SK-N-SH (cell line): ENCODE measurements at regions not wholly inside any gene's neighbourhood (a gene's known extent, or its start where the extent isn't known, plus 50 kb on each side); places are given as distances from the start of the nearest gene placed in this dataset.

Experiments used
- CTCF ChIA-PET: fragments of 300-600, 350-600 bp; formaldehyde crosslinking; extraction: SDS; loops from one replicate; lab custom pipeline; 2021; lab: Yijun Ruan, JAX
- POLR2A ChIA-PET: fragments of 350-600 bp; sonication (Branson Sonifier 250); formaldehyde crosslinking; extraction: SDS; loops from one replicate; lab custom pipeline; 2020; ENCODE audit warnings: antibody characterized with exemption, inconsistent platforms; lab: Yijun Ruan, JAX
- DNase-seq: peaks from one replicate; pipeline ENCODE4 v3.0.0; 2012
- H2AFZ ChIP-seq: fragments of 200-600 bp; sonication (generic); 2 replicates; pipeline ENCODE4 v1.8.1; 2016; ENCODE audit warnings: antibody characterized with exemption, mild to moderate bottlenecking, low read depth
- H3F3A ChIP-seq: fragments of 200-600 bp; sonication (generic); replicated peaks from 2 replicates; pipeline ENCODE3; 2016; ENCODE audit warnings: antibody characterized with exemption, mild to moderate bottlenecking; ENCODE audit not compliant: insufficient read depth
- H3K27ac ChIP-seq, 2 experiments: fragments of 200-500 bp in 1 of 2; fragments of 200-600 bp in 1 of 2; sonication (Bioruptor generic) in 1 of 2; sonication (generic), shearing (Covaris generic) in 1 of 2; 2 replicates each; pipeline versions ENCODE4 v1.5.1 to v1.6.1; 2014 to 2016; ENCODE audit warnings: low read depth in 2 of 2, inconsistent platforms in 1 of 2, low read length in 1 of 2, mild to moderate bottlenecking in 1 of 2, mixed read lengths in 1 of 2
- H3K27me3 ChIP-seq: fragments of 200-600 bp; sonication (generic), shearing (Covaris generic); 2 replicates; pipeline ENCODE4 v1.6.1; 2016; ENCODE audit warnings: mixed run types; ENCODE audit not compliant: insufficient read depth
- H3K36me3 ChIP-seq, 2 experiments: fragments of 200-500 bp in 1 of 2; fragments of 200-600 bp in 1 of 2; sonication (Bioruptor generic) in 1 of 2; sonication (generic) in 1 of 2; replicated peaks in 1 of 2; 2 replicates each; pipeline versions ENCODE3 to v1.5.1; 2014 to 2016; ENCODE audit warnings: low read length in 1 of 2, mild to moderate bottlenecking in 1 of 2; ENCODE audit not compliant: insufficient read depth in 2 of 2, control insufficient read depth in 1 of 2
- H3K4me1 ChIP-seq, 2 experiments: fragments of 200-500 bp in 1 of 2; fragments of 200-600 bp in 1 of 2; sonication (Bioruptor generic) in 1 of 2; sonication (generic), shearing (Covaris generic) in 1 of 2; 2 replicates each; pipeline versions ENCODE4 v1.5.1 to v1.6.1; 2014 to 2016; ENCODE audit warnings: low read depth in 1 of 2, low read length in 1 of 2, mixed run types in 1 of 2; ENCODE audit not compliant: insufficient read depth in 2 of 2, control insufficient read depth in 1 of 2
- H3K4me2 ChIP-seq: fragments of 200-600 bp; sonication (generic), shearing (Covaris generic); 2 replicates; pipeline ENCODE4 v1.6.1; 2017; ENCODE audit warnings: mixed run types
- H3K4me3 ChIP-seq, 2 experiments: fragments of 200-500 bp in 1 of 2; fragments of 200-600 bp in 1 of 2; sonication (Bioruptor generic) in 1 of 2; sonication (generic), shearing (Covaris generic) in 1 of 2; 2 replicates each; pipeline versions ENCODE4 v1.5.1 to v1.8.1; 2014 to 2016; ENCODE audit warnings: low read depth in 2 of 2, inconsistent platforms in 1 of 2, low read length in 1 of 2, mild to moderate bottlenecking in 1 of 2, mixed read lengths in 1 of 2, moderate library complexity in 1 of 2
- H3K79me2 ChIP-seq: fragments of 200-600 bp; sonication (generic); 2 replicates; pipeline ENCODE4 v1.8.1; 2017; ENCODE audit warnings: mild to moderate bottlenecking; ENCODE audit not compliant: insufficient read depth
- H3K9ac ChIP-seq: fragments of 200-600 bp; sonication (generic); 2 replicates; pipeline ENCODE4 v1.6.1; 2017; ENCODE audit warnings: mixed run types
- H3K9me2 ChIP-seq: fragments of 200-600 bp; sonication (generic); 2 replicates; pipeline ENCODE4 v1.6.1; 2017; ENCODE audit warnings: mixed run types
- H3K9me3 ChIP-seq: fragments of 200-600 bp; sonication (generic); 2 replicates; pipeline ENCODE4 v1.6.1; 2017; ENCODE audit warnings: mixed run types, mild to moderate bottlenecking, moderate library complexity
- H4K20me1 ChIP-seq: fragments of 200-600 bp; sonication (generic); 2 replicates; pipeline ENCODE4 v1.6.1; 2017; ENCODE audit warnings: mild to moderate bottlenecking, mixed run types; ENCODE audit not compliant: insufficient read depth
- ELF1 ChIP-seq: IDR thresholded peaks from 2 replicates; pipeline ENCODE4 v1.4.0; 2012
- EP300 ChIP-seq, 2 experiments: IDR thresholded peaks; 2 replicates each; pipeline versions ENCODE4 v1.4.0 to v1.6.1; 2012; ENCODE audit warnings: borderline replicate concordance in 1 of 2, low read depth in 1 of 2, low read length in 1 of 2
- EZH2phosphoT487 ChIP-seq: fragments of 200-600 bp; sonication (generic); IDR thresholded peaks from 2 replicates; pipeline ENCODE4 v1.6.1; 2017; ENCODE audit warnings: low read depth, mixed run types, mild to moderate bottlenecking, antibody characterized with exemption, moderate library complexity, borderline replicate concordance
- FOXJ3 ChIP-seq: sonication (generic); formaldehyde crosslinking; IDR thresholded peaks from 2 replicates; pipeline ENCODE4 v1.5.1; 2020; ENCODE audit warnings: mild to moderate bottlenecking, missing genetic modification reagents
- FOXM1 ChIP-seq: IDR thresholded peaks from 2 replicates; pipeline ENCODE4 v1.4.0; 2012; ENCODE audit warnings: low read depth, mild to moderate bottlenecking
- GATA2 ChIP-seq: sonication (generic); formaldehyde crosslinking; IDR thresholded peaks from 2 replicates; pipeline ENCODE4 v1.5.0; 2020; ENCODE audit warnings: mild to moderate bottlenecking, missing genetic modification reagents
- MEF2A ChIP-seq: IDR thresholded peaks from 2 replicates; pipeline ENCODE4 v1.4.0; 2012; ENCODE audit warnings: low read depth, borderline replicate concordance
- MXI1 ChIP-seq: IDR thresholded peaks from 2 replicates; pipeline ENCODE4 v1.6.1; 2012; ENCODE audit warnings: mild to moderate bottlenecking, low read depth, low read length, improper control_type of control experiment
- NRF1 ChIP-seq: IDR thresholded peaks from 2 replicates; pipeline ENCODE4 v1.6.1; 2012; ENCODE audit warnings: low read depth, mild to moderate bottlenecking, low read length
- PBX3 ChIP-seq: IDR thresholded peaks from 2 replicates; pipeline ENCODE4; 2012
- POLR2AphosphoS5 ChIP-seq: IDR thresholded peaks from 2 replicates; pipeline ENCODE4 v1.6.1; 2012; ENCODE audit warnings: low read depth, low read length
- RAD21 ChIP-seq: IDR thresholded peaks from 2 replicates; pipeline ENCODE4 v1.6.1; 2012; ENCODE audit warnings: mild to moderate bottlenecking, low read length
- RCOR1 ChIP-seq: fragments of 150-350 bp; IDR thresholded peaks from 2 replicates; pipeline ENCODE4 v1.6.1; 2017; ENCODE audit warnings: antibody characterized with exemption, low read length
- REST ChIP-seq: IDR thresholded peaks from 2 replicates; pipeline ENCODE4 v1.6.1; 2012; ENCODE audit warnings: mild to moderate bottlenecking, low read depth, low read length, moderate library complexity
- RFX5 ChIP-seq: IDR thresholded peaks from 2 replicates; pipeline ENCODE4 v1.6.1; 2012; ENCODE audit warnings: mild to moderate bottlenecking, improper control_type of control experiment, low read length
- RXRA ChIP-seq: IDR thresholded peaks from 2 replicates; pipeline ENCODE4 v1.4.0; 2012; ENCODE audit warnings: low read depth, mild to moderate bottlenecking, borderline replicate concordance
- SMC3 ChIP-seq: IDR thresholded peaks from 2 replicates; pipeline ENCODE4 v1.6.1; 2012; ENCODE audit warnings: low read depth, low read length, improper control_type of control experiment
- TAF1 ChIP-seq: IDR thresholded peaks from 2 replicates; pipeline ENCODE4 v1.6.1; 2012; ENCODE audit warnings: low read depth, mild to moderate bottlenecking, low read length, moderate library complexity, borderline replicate concordance
- TCF12 ChIP-seq: IDR thresholded peaks from 2 replicates; pipeline ENCODE4 v1.4.0; 2012
- USF1 ChIP-seq: IDR thresholded peaks from 2 replicates; pipeline ENCODE4 v1.4.0; 2012; ENCODE audit warnings: low read depth, borderline replicate concordance
- USF2 ChIP-seq: fragments of 150-350 bp; IDR thresholded peaks from 2 replicates; pipeline ENCODE4 v1.6.1; 2017; ENCODE audit warnings: antibody characterized with exemption, low read length, low read depth, borderline replicate concordance
- ZBTB33 ChIP-seq: IDR thresholded peaks from 2 replicates; pipeline ENCODE4 v1.4.0; 2012; ENCODE audit warnings: low read depth, borderline replicate concordance
- WGBS: methylation state at CpG from one replicate; pipeline ENCODE4 v1.1.6; 2017; ENCODE audit warnings: low lambda C conversion rate; 5-methylcytosine and 5-hydroxymethylcytosine counted together

GRCh38 chr3:124510290-124510689 lies 220.0 kb upstream of the UMPS start (continued):
- no peak for TF ChIP-seq USF1
- TF ChIP-seq USF2: no peak
- TF ChIP-seq EP300 (IDR thresholded peaks at IDR 0.05; ENCODE audit: borderline replicate concordance in 1 of 2, low read depth in 1 of 2, low read length in 1 of 2): no peak
- peak; percentile 41; the same call in 1 of the 2 replicates for TF ChIP-seq TCF12
- no peak for TF ChIP-seq POLR2AphosphoS5
- no peak for TF ChIP-seq GATA2 (CRISPR knock-in tag)
- TF ChIP-seq RXRA: no peak
- no peak for TF ChIP-seq RFX5
- TF ChIP-seq PBX3: peak; percentile 29; the same call in 1 of the 2 replicates
- TF ChIP-seq EZH2phosphoT487: no peak
- no peak for TF ChIP-seq ZBTB33
- TF ChIP-seq RCOR1: no peak
- no peak for TF ChIP-seq FOXJ3 (CRISPR knock-in tag)
- TF ChIP-seq FOXM1: no peak
- no peak for TF ChIP-seq MXI1
- no peak for TF ChIP-seq MEF2A
- TF ChIP-seq SMC3: no peak

- Histone ChIP-seq H3K4me2 (no peak overlapping the region), H3K36me3 (peaks cover 2 to 7% of the 10 kb centered on the region in 2 experiments), H3K9me2 (no peaks in the 10 kb centered on the region), H3K27ac (no peak overlapping the region), H3K4me1 (no peaks in the 10 kb centered on the region), H3K79me2 (no peaks in the 10 kb centered on the region), H3K4me3 (no peak overlapping the region), H3K27me3 (no peaks in the 10 kb centered on the region), H3K9ac (no peak overlapping the region), H2AFZ (no peak overlapping the region), H3F3A (peaks cover 6% of the 10 kb centered on the region), H4K20me1 (no peaks in the 10 kb centered on the region), H3K9me3 (no peaks in the 10 kb centered on the region)
- WGBS: 84% methylated on average over 8 of the region's 8 CpGs
- no peak for DNase-seq
- CTCF ChIA-PET: interaction anchor here (1.7 kb wide), 1 partner anchor 47 kb away, joined by 8 read pairs; no protein-coding TSS in a partner anchor
- POLR2A ChIA-PET: no interaction called here
- TF ChIP-seq TCF12 (no peak), NRF1 (no peak), ELF1 (no peak), REST (no peak), RFX5 (no peak), RCOR1 (no peak), MEF2A (no peak), TAF1 (no peak), RAD21 (no peak), POLR2AphosphoS5 (no peak), EZH2phosphoT487 (no peak)
Measured at GRCh38 chr3:124512881-124513609, 217.2 kb upstream of the UMPS start.
